NCI-H2029 (cell line): ENCODE measurements at regions not wholly inside any gene's neighbourhood (a gene's known extent, or its start where the extent isn't known, plus 50 kb on each side); places are given as distances from the start of the nearest gene placed in this dataset.
"Not testable (repeated sequence)": the region's sequence is repeated elsewhere in the genome, so short reads cannot be mapped to it uniquely, and the experiment has no call there.

Experiments
- DNase-seq: peaks from one replicate; lab custom pipeline; 2025; lab: John Stamatoyannopoulos, UW

GRCh38 chr1:60664086-60664625 is 418.2 kb upstream of the NFIA start:
- no peak for DNase-seq

- DNase-seq = peak; percentile 6
Measured at GRCh38 chr1:60662486-60663044, 419.8 kb upstream of the NFIA start.

GRCh38 chr1:60657926-60658325 is 424.4 kb upstream of the NFIA start:
- DNase-seq = peak; percentile 37

- no peak for DNase-seq
Measured at GRCh38 chr1:60655679-60656355, 426.5 kb upstream of the NFIA start.

GRCh38 chr1:60640033-60640551 is 442.3 kb upstream of the NFIA start:
- DNase-seq = not testable (repeated sequence)

GRCh38 chr1:60639287-60639686 is 443.1 kb upstream of the NFIA start:
- no peak for DNase-seq

DNA sequence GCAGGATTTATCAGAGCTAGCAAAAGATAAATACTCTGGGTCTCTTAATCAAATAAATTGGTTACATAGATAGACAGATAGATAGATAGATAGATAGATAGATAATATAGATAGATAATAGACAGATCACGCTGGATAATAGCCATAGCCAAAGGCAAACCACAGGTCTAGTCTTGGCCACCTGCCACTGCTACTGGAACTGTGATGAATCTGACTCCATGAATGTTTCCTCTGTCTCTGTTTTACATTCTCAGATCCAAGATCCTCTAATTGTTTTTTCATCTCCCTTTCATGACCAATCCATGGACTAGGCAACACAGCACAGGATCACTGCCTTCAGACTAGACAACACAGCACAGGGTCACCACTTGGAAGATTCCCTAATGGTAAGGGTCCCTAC is 444.7 kb upstream of the NFIA start:
- DNase-seq = peak; percentile 24

- DNase-seq = no peak
Measured at GRCh38 chr1:60636946-60637345, 445.4 kb upstream of the NFIA start.

DNA sequence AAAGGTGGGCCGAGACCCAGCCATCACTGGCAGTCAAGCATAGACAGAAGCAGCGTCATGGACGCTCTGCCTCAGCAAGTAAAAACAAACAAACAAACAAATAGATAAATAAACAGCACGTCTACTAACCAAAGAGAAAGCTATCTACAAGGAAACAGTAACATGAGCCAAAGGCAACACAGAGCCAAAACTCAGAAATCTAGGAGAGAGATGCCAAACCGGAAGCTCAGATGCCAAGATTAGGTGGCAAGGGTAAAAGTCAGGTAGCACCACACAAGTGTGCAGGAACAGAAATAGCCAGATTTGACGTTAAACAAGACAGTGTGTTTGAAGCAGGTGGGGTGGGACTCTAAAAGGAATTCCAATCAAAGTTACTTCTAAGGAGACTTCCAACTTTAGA is 448.3 kb upstream of the NFIA start:
- DNase-seq = peak; percentile 30

DNA sequence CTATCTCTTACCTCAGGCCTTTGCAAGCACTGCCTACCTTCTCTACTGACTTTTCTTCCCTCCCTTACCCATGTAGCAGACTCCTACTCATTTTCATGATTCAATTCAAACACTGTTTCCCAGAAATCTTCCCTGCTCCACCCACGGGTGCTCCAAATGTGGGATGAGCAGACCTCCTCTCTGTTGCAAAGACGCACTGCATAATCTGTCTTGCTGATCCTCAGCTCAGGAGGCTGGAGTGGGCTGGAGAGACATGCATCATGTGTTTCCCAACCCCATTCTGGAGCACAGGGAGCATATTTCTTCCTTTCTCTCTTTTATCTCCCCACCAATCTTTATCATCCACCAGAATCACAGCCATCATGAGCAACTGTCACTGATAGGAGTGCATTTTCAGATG is 459.9 kb upstream of the NFIA start:
- no peak for DNase-seq

DNA sequence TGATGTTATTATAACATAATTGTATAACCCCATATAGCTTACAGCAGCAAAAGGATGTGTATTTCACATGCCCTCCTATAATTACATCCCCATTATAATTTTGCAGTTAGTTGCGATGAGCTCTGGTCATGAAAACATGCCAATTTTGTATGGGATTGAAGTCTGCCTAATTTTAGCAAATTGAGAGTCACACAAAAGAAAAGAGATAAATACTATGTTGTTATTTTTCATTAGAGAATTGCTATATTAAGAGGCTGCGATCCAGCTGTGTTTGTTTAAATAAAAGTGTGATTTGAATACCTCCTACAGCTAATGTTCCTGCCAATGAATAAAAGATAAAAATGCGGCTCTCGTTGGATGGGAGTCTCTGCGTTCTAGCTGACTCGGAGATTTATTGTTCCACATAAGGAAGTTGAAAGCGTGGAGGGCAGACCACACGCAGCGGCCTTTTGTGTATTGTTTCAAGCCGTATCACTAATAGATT is 461.0 kb upstream of the NFIA start:
- DNase-seq = peak; percentile 64

- DNase-seq = no peak
Measured at GRCh38 chr1:60620087-60620486, 462.3 kb upstream of the NFIA start.

GRCh38 chr1:60619581-60619980 is 462.8 kb upstream of the NFIA start:
- DNase-seq = no peak

- no peak for DNase-seq
Measured at GRCh38 chr1:60615666-60616065, 466.7 kb upstream of the NFIA start.

GRCh38 chr1:60612790-60613189 is 469.6 kb upstream of the NFIA start:
- DNase-seq = no peak

GRCh38 chr1:60606921-60607320 is 475.4 kb upstream of the NFIA start:
- DNase-seq = not testable (repeated sequence)

- DNase-seq = no peak
Measured at GRCh38 chr1:60600532-60600931, 481.8 kb upstream of the NFIA start.

DNA sequence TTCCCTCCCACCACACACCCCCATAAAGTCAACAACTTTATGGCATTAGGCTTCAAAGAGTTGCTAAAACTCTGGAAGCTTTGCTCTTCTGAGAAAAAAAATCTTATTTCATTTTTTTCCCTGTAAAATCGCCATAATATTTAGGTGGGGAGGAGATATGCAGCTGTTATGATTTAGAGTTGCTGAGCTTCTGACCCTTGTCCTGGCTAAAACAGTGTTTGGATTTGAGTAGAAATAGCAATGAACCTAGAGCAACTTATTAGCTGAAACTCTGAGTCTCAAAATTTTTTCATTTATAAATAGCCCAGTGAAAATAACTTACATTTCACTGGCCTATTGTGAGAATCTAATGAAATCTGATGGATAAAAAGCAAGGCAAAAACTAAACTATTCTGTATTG is 482.8 kb upstream of the NFIA start:
- DNase-seq = no peak

DNA sequence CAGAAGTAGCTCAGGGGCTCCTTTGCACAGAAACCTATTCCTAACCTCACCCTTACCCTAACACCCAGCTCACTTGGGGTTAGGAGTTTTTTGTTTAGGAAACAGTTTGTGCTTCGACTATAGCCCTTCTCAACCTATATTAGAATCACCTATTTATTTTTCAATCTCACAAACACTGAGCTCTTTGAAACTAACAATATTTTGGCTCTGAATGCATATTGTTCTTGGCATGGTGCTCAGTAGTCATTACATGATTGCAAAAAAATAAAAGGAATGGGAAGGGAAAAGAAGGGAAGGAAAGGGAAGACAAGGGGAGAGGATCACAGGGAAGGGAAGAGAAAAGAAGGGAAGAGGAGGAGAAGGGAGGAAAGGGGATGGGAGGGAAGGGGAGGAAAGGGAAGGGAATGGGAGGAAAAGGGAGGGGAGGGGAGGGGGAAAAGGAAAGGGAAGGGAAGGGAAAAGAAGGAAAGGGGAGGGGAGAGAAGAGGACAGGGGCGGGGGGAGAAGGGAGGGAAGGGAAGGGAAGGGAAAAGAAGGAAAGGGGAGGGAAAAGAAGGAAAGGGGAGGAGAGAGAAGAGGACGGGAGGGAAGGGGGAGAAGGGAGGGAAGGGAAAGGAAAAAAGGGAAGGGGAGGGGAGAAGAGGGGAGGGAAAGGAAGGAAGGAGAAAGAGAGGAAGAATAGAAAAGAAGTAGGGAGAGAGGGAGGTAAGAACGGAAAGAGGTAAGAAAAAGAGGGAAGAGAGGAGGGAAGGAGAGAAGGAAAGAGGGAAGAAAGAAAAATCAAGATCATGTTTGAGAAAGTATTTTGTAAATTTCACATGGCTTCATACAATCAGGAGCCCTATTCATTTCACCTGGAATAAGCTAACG is 484.1 kb upstream of the NFIA start:
- no peak for DNase-seq

DNA sequence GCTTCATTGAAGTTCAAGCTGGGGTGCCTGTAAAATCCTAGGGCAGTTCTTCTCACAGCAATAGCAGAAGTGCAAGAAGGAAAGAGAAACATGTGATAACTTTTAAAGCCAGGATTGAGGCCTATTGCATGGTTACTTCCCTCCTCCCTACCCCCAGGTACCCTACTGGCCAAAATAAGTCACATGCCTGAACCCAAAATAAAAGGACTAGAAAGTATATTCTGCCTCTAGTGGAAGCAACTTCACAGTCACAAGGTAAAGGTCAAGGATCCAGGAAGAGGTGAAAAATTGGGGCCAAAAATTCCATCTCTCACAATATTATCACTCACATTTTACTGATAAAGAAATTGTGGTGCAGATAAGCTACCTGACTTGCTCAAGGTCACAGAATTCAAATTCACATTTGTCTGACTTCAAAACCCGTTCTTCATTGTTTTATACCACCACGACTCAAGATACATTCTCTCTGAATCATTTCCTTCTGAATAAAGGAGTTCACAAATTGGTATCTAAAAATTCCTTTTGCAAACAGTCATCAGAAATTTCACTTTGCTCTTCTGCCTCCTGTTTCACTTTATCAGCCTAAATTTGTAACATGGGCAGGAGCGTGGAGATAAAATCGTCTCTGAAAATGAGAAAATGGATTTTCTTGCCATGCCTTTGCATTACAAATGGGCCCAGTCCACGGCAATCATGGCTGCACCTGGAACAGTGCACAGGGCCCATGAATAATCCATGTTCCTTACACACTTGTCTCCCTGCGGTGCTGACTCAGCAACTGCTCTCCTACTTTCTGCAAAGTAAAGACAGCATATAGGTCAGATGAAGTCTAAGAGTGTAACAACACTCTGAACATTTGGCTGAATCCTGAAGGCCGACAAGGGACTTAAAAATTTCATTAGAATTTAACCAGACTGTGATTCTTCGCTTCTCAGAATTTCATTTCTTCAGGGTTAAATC is 485.3 kb upstream of the NFIA start:
- no peak for DNase-seq

GRCh38 chr1:60591583-60591982 is 490.8 kb upstream of the NFIA start:
- DNase-seq = no peak
